H9 (cell line): ENCODE measurements at regions not wholly inside any gene's neighbourhood (a gene's known extent, or its start where the extent isn't known, plus 50 kb on each side); places are given as distances from the start of the nearest gene placed in this dataset.

Experiments
- DNase-seq: peaks from one replicate; pipeline ENCODE4 v3.0.0-alpha.2; 2017
- H2AFZ ChIP-seq: one replicate; pipeline ENCODE4 v1.6.1; 2013; ENCODE audit warnings: mild to moderate bottlenecking, low read length, control low read depth, moderate library complexity
- H2AK5ac ChIP-seq: 2 replicates; pipeline ENCODE4 v1.6.1; 2013; ENCODE audit warnings: low read length, control low read depth, mixed read lengths; ENCODE audit not compliant: insufficient read length
- H2BK120ac ChIP-seq: one replicate; pipeline ENCODE4 v1.6.1; 2013; ENCODE audit warnings: low read depth, mild to moderate bottlenecking, low read length, control low read depth, inconsistent platforms; ENCODE audit not compliant: poor library complexity, severe bottlenecking
- H2BK12ac ChIP-seq: 2 replicates; pipeline ENCODE4 v1.6.1; 2013; ENCODE audit warnings: low read length, control low read depth, mixed read lengths, low read depth; ENCODE audit not compliant: insufficient read length
- H2BK15ac ChIP-seq: 2 replicates; pipeline ENCODE4 v1.6.1; 2013; ENCODE audit warnings: low read depth, low read length, control low read depth
- H2BK20ac ChIP-seq: one replicate; pipeline ENCODE4 v1.6.1; 2013; ENCODE audit warnings: low read depth, mild to moderate bottlenecking, low read length, control low read depth, inconsistent platforms; ENCODE audit not compliant: poor library complexity, severe bottlenecking
- H2BK5ac ChIP-seq: 2 replicates; pipeline ENCODE4 v1.6.1; 2013; ENCODE audit warnings: low read length, control low read depth, mixed read lengths; ENCODE audit not compliant: insufficient read length
- H3K14ac ChIP-seq: 2 replicates; pipeline ENCODE4 v1.6.1; 2013; ENCODE audit warnings: low read length, control low read depth; ENCODE audit not compliant: insufficient read depth
- H3K18ac ChIP-seq: 2 replicates; pipeline ENCODE4 v1.6.1; 2013; ENCODE audit warnings: low read depth, mild to moderate bottlenecking, mixed read lengths, low read length, control low read depth; ENCODE audit not compliant: insufficient read length
- H3K23ac ChIP-seq: 2 replicates; pipeline ENCODE4 v1.6.1; 2013; ENCODE audit warnings: low read length, control low read depth, mixed read lengths, low read depth; ENCODE audit not compliant: insufficient read length
- H3K23me2 ChIP-seq: 2 replicates; pipeline ENCODE4 v1.6.1; 2013; ENCODE audit warnings: low read depth, mild to moderate bottlenecking, mixed read lengths, low read length, control low read depth; ENCODE audit not compliant: insufficient read length, poor library complexity, severe bottlenecking
- H3K27ac ChIP-seq: 2 replicates; pipeline ENCODE4 v1.5.1; 2013; ENCODE audit warnings: low read length, control low read depth, mixed read lengths, low read depth; ENCODE audit not compliant: insufficient read length
- H3K27me3 ChIP-seq: 2 replicates; pipeline ENCODE4 v1.6.1; 2013; ENCODE audit warnings: low read length, control low read depth, inconsistent platforms; ENCODE audit not compliant: insufficient read depth
- H3K4ac ChIP-seq: 2 replicates; pipeline ENCODE4 v1.6.1; 2013; ENCODE audit warnings: low read depth, mild to moderate bottlenecking, control low read depth, inconsistent platforms, low read length, moderate library complexity
- H3K4me1 ChIP-seq: 2 replicates; pipeline ENCODE4 v1.6.1; 2013; ENCODE audit warnings: low read length, control low read depth, inconsistent platforms; ENCODE audit not compliant: insufficient read depth
- H3K4me2 ChIP-seq: 2 replicates; pipeline ENCODE4 v1.6.1; 2013; ENCODE audit warnings: low read length, control low read depth, mixed read lengths; ENCODE audit not compliant: insufficient read length, insufficient read depth
- H3K56ac ChIP-seq: 2 replicates; pipeline ENCODE4 v1.6.1; 2013; ENCODE audit warnings: low read depth, mild to moderate bottlenecking, mixed read lengths, low read length, control low read depth; ENCODE audit not compliant: insufficient read length
- H3K79me1 ChIP-seq: 2 replicates; pipeline ENCODE4 v1.6.1; 2013; ENCODE audit warnings: low read depth, mild to moderate bottlenecking, moderate library complexity, low read length, control low read depth, inconsistent platforms; ENCODE audit not compliant: insufficient read depth, poor library complexity, severe bottlenecking
- H3K79me2 ChIP-seq: 2 replicates; pipeline ENCODE4 v1.6.1; 2013; ENCODE audit warnings: low read length, control low read depth, inconsistent platforms; ENCODE audit not compliant: insufficient read depth
- H3K9ac ChIP-seq: 2 replicates; pipeline ENCODE4 v1.6.1; 2013; ENCODE audit warnings: low read length, control low read depth, mixed read lengths; ENCODE audit not compliant: insufficient read length; ENCODE audit errors: extremely low read depth
- H3K9me3 ChIP-seq: one replicate; pipeline ENCODE4 v1.6.1; 2013; ENCODE audit warnings: low read depth, low read length, inconsistent platforms; ENCODE audit not compliant: control insufficient read depth
- H3T11ph ChIP-seq: one replicate; pipeline ENCODE4 v1.6.1; 2013; ENCODE audit warnings: mild to moderate bottlenecking, low read length, control low read depth, inconsistent platforms
- H4K20me1 ChIP-seq: one replicate; pipeline ENCODE4 v1.6.1; 2013; ENCODE audit not compliant: control insufficient read depth, insufficient read length, insufficient read depth
- H4K5ac ChIP-seq: 2 replicates; pipeline ENCODE4 v1.6.1; 2013; ENCODE audit warnings: low read depth, mild to moderate bottlenecking, mixed read lengths, low read length, control low read depth; ENCODE audit not compliant: insufficient read length
- H4K8ac ChIP-seq: replicated peaks from 2 replicates; pipeline ENCODE4 v1.6.1; 2013; ENCODE audit warnings: low read length, control low read depth, mixed read lengths, low read depth; ENCODE audit not compliant: insufficient read length
- H4K91ac ChIP-seq: 2 replicates; pipeline ENCODE4 v1.6.1; 2013; ENCODE audit warnings: low read depth, mild to moderate bottlenecking, moderate library complexity, mixed read lengths, low read length, control low read depth; ENCODE audit not compliant: insufficient read length
- H3K27ac Mint-ChIP-seq, 3 experiments: 2 replicates in 2 of 3; 3 replicates in 1 of 3; pipeline ENCODE4 v1.8.0; 2020 to 2021; ENCODE audit warnings: mixed read lengths in 3 of 3, mild to moderate bottlenecking in 1 of 3, moderate library complexity in 1 of 3
- H3K27me3 Mint-ChIP-seq: 2 replicates; pipeline ENCODE4 v1.8.0; 2021; ENCODE audit warnings: low read depth, mild to moderate bottlenecking, moderate library complexity, mixed read lengths
- H3K36me3 Mint-ChIP-seq, 3 experiments: 2 replicates in 2 of 3; 3 replicates in 1 of 3; pipeline ENCODE4 v1.8.0; 2020 to 2021; ENCODE audit warnings: low read depth in 3 of 3, mixed read lengths in 3 of 3; ENCODE audit not compliant: insufficient read depth in 1 of 3
- H3K4me1 Mint-ChIP-seq, 2 experiments: 2 replicates each; pipeline ENCODE4 v1.8.0; 2020; ENCODE audit warnings: mixed read lengths in 2 of 2
- H3K4me3 Mint-ChIP-seq, 2 experiments: 2 replicates in 1 of 2; 3 replicates in 1 of 2; pipeline ENCODE4 v1.8.0; 2020 to 2021; ENCODE audit warnings: mild to moderate bottlenecking in 2 of 2, mixed read lengths in 2 of 2, moderate library complexity in 1 of 2
- H3K9me3 Mint-ChIP-seq, 2 experiments: 2 replicates in 1 of 2; 3 replicates in 1 of 2; pipeline ENCODE4 v1.8.0; 2020; ENCODE audit warnings: mild to moderate bottlenecking in 2 of 2, mixed read lengths in 2 of 2, moderate library complexity in 1 of 2
- CTCF ChIP-seq: fragments of 200-600 bp; sonication (generic); conservative IDR thresholded peaks from 3 replicates; pipeline ENCODE4 v1.8.0; 2021; ENCODE audit warnings: antibody characterized with exemption, mild to moderate bottlenecking
- WGBS: extraction: QIAGEN DNeasy Blood & Tissue Kit; methylation state at CpG from one replicate; pipeline ENCODE4 v1.1.7; 2013; ENCODE audit warnings: missing lambda C conversion rate, low lambda C conversion rate, mixed read lengths; ENCODE audit not compliant: insufficient read length; ENCODE audit errors: extremely low coverage; 5-methylcytosine and 5-hydroxymethylcytosine counted together

- H3K14ac ChIP-seq, result no peak overlapping the region
- Mint-ChIP-seq H3K4me1 (peaks cover 0 to 2% of the 10 kb centered on the region in 2 experiments; a peak in 1 of 4 replicates), H3K36me3 (peaks cover 0 to 4% (median 3%) of the 10 kb centered on the region in 3 experiments; a peak in 2 of 7 replicates), H3K4me3 (no peak overlapping the region), H3K27me3 (no peaks in the 10 kb centered on the region), H3K27ac (no peak overlapping the region), H3K9me3 (peaks cover 4 to 7% of the 10 kb centered on the region in 2 experiments; a peak in 4 of 5 replicates)
- no peak overlapping the region for H3T11ph ChIP-seq
- no peak overlapping the region for H2BK120ac ChIP-seq
- no peaks in the 10 kb centered on the region for H3K23me2 ChIP-seq
- no peak overlapping the region for H3K4ac ChIP-seq
- H3K18ac ChIP-seq, result no peak overlapping the region
- H3K23ac ChIP-seq, result no peak overlapping the region
- H3K79me1 ChIP-seq, result no peaks in the 10 kb centered on the region
- WGBS, result no CpG with 5 or more reads among the region's 2 CpGs
- no peak for DNase-seq
- no peaks in the 10 kb centered on the region for H3K27me3 ChIP-seq
- H2BK20ac ChIP-seq, result no peak overlapping the region
- H2AK5ac ChIP-seq, result no peak overlapping the region
- H3K27ac ChIP-seq, result no peak overlapping the region
- H3K9ac ChIP-seq, result no peak overlapping the region
- no peak overlapping the region for H4K8ac ChIP-seq
- H2BK5ac ChIP-seq, result no peak overlapping the region
- no peak overlapping the region for H3K56ac ChIP-seq
- H4K91ac ChIP-seq, result no peak overlapping the region
- no peaks in the 10 kb centered on the region for H4K20me1 ChIP-seq
- H4K5ac ChIP-seq, result no peak overlapping the region
- H3K9me3 ChIP-seq, result no peaks in the 10 kb centered on the region
- H2BK12ac ChIP-seq, result no peak overlapping the region
- no peak overlapping the region for H3K4me2 ChIP-seq
- H2AFZ ChIP-seq, result no peak overlapping the region
- no peaks in the 10 kb centered on the region for H3K4me1 ChIP-seq
- no peak for TF ChIP-seq CTCF
- H3K79me2 ChIP-seq, result no peaks in the 10 kb centered on the region
- H2BK15ac ChIP-seq, result no peak overlapping the region
These were observed 1579.3 kb downstream of the SUCLG1 start for GRCh38 chr2:82879803-82880202.
